HG03439 (cell line): ENCODE measurements at regions not wholly inside any gene's neighbourhood (a gene's known extent, or its start where the extent isn't known, plus 50 kb on each side); places are given as distances from the start of the nearest gene placed in this dataset.

ENCODE experiments used
- ATAC-seq: cut with Tn5 transposase; IDR thresholded peaks from one replicate; pipeline ENCODE4 v1.9.1; 2021; ENCODE audit warnings: mild to moderate bottlenecking, moderate library complexity; ENCODE audit not compliant: unreplicated experiment

GRCh38 chr4:178347111-178347510 lies 904.9 kb upstream of the AGA start:
- no peak for ATAC-seq

GRCh38 chr4:178349601-178350000 lies 907.4 kb upstream of the AGA start:
- ATAC-seq, result no peak

- no peak for ATAC-seq
Measured at GRCh38 chr4:178351185-178351584, 908.9 kb upstream of the AGA start.

GRCh38 chr4:178356725-178357124 lies 914.5 kb upstream of the AGA start:
- no peak for ATAC-seq

GRCh38 chr4:178385481-178385880 lies 943.2 kb upstream of the AGA start:
- ATAC-seq, result no peak

GRCh38 chr4:178387756-178388155 lies 945.5 kb upstream of the AGA start:
- no peak for ATAC-seq

GRCh38 chr4:178395798-178396197 lies 953.6 kb upstream of the AGA start:
- no peak for ATAC-seq

GRCh38 chr4:178412455-178412854 lies 970.2 kb upstream of the AGA start:
- ATAC-seq, result no peak

- ATAC-seq, result no peak
Measured at GRCh38 chr4:178414042-178414441, 971.8 kb upstream of the AGA start.

GRCh38 chr4:178414881-178415446 lies 972.7 kb upstream of the AGA start:
- ATAC-seq, result no peak

- ATAC-seq, result no peak
Measured at GRCh38 chr4:178415925-178416324, 973.7 kb upstream of the AGA start.

- no peak for ATAC-seq
Measured at GRCh38 chr4:178423366-178423765, 981.1 kb upstream of the AGA start.

- ATAC-seq, result no peak
Measured at GRCh38 chr4:178426871-178427270, 984.6 kb upstream of the AGA start.

- no peak for ATAC-seq
Measured at GRCh38 chr4:178427663-178428062, 985.4 kb upstream of the AGA start.

- ATAC-seq, result no peak
Measured at GRCh38 chr4:178448372-178449035, 1006.3 kb upstream of the AGA start.

- no peak for ATAC-seq
Measured at GRCh38 chr4:178450614-178451013, 1008.4 kb upstream of the AGA start.

GRCh38 chr4:178453057-178453456 lies 1010.8 kb upstream of the AGA start:
- ATAC-seq, result no peak

- ATAC-seq, result no peak
Measured at GRCh38 chr4:178457286-178457685, 1015.0 kb upstream of the AGA start.

- no peak for ATAC-seq
Measured at GRCh38 chr4:178462710-178463109, 1020.5 kb upstream of the AGA start.

- no peak for ATAC-seq
Measured at GRCh38 chr4:178463747-178464146, 1021.5 kb upstream of the AGA start.

GRCh38 chr4:178470996-178471784 lies 1029.0 kb upstream of the AGA start:
- no peak for ATAC-seq

- no peak for ATAC-seq
Measured at GRCh38 chr4:178471994-178472393, 1029.8 kb upstream of the AGA start.
